Skeletal muscle tissue (tissue), 3 donors: ENCODE measurements at regions not wholly inside any gene's neighbourhood (a gene's known extent, or its start where the extent isn't known, plus 50 kb on each side); places are given as distances from the start of the nearest gene placed in this dataset.

ENCODE experiments used
- H3K27ac ChIP-seq: one replicate; pipeline ENCODE4 v1.7.0; 2013; ENCODE audit warnings: mild to moderate bottlenecking, low read depth, low read length, inconsistent platforms
- H3K27me3 ChIP-seq, 3 donors: one replicate each; pipeline ENCODE4 v1.7.0; 2013; ENCODE audit warnings: low read length in 3 of 3; ENCODE audit not compliant: control insufficient read depth in 3 of 3, insufficient read depth in 3 of 3
- H3K36me3 ChIP-seq, 3 donors: one replicate each; pipeline ENCODE4 v1.7.0; 2013; ENCODE audit warnings: low read length in 3 of 3; ENCODE audit not compliant: control insufficient read depth in 3 of 3, insufficient read depth in 3 of 3
- H3K4me1 ChIP-seq, 3 donors: one replicate each; pipeline ENCODE4 v1.7.0; 2013; ENCODE audit warnings: low read length in 3 of 3, mild to moderate bottlenecking in 3 of 3; ENCODE audit not compliant: control insufficient read depth in 3 of 3, insufficient read depth in 3 of 3
- H3K4me3 ChIP-seq, 3 donors: one replicate each; pipeline ENCODE4 v1.7.0; 2013; ENCODE audit warnings: low read length in 3 of 3
- H3K9ac ChIP-seq, 3 donors: one replicate each; pipeline ENCODE4 v1.7.0; 2013; ENCODE audit warnings: low read length in 3 of 3, mild to moderate bottlenecking in 3 of 3, moderate library complexity in 2 of 3, low read depth in 1 of 3
- H3K9me3 ChIP-seq, 3 donors: one replicate each; pipeline ENCODE4 v1.7.0; 2013; ENCODE audit warnings: low read length in 3 of 3; ENCODE audit not compliant: control insufficient read depth in 3 of 3
- donor health status: Osteomylitis.

DNA sequence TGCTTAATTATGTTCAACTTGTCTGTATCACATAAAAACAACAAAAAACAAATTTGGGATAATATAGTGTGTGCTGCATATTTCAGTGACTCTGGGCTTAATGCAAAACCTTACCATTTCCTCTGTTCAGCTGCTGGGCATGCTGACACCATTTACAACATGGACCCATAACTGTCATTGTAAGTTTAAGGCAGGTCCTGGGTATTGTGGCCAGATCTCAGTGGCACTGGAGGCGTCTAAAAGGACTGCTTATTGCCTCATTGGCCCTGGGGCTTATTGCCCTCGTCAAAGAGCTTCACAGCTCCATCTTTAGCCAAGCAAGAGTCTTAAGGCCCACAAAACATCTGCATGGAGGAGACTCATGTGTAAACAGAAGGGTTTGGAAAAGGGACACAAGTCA lies 390.2 kb downstream of the NR2F2 start:
- Histone ChIP-seq H3K36me3 (no peaks in the 10 kb centered on the region), H3K27me3 (peaks cover 0 to 6% (median 0%) of the 10 kb centered on the region in 3 donors), H3K4me1 (no peaks in the 10 kb centered on the region), H3K4me3 (no peak overlapping the region), H3K27ac (no peak overlapping the region), H3K9me3 (no peaks in the 10 kb centered on the region), H3K9ac (no peak overlapping the region)

DNA sequence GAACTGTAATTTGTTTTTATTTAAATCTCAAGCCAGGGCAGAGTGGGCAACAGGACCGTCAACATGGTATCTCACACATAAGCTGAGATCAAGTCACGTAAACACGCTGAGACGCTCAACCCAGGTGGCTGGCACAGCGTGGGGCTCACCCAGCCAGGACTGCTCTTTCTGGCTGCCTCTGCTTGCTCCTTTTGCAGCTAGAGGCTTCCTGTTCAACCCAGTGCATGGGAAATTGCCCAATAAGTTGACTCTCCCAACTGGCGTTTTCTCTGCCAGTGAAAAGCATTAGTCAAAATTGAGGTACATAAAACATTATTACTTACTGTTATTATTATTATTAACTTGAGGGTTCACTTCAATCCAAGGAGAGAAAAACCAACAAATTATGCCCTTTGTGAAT lies 398.1 kb downstream of the NR2F2 start:
- H3K4me1 ChIP-seq: no peaks in the 10 kb centered on the region
- no peaks in the 10 kb centered on the region for H3K27me3 ChIP-seq
- H3K9ac ChIP-seq: no peak overlapping the region
- H3K4me3 ChIP-seq: no peak overlapping the region
- no peaks in the 10 kb centered on the region for H3K9me3 ChIP-seq
- no peaks in the 10 kb centered on the region for H3K36me3 ChIP-seq
- H3K27ac ChIP-seq: no peak overlapping the region

DNA sequence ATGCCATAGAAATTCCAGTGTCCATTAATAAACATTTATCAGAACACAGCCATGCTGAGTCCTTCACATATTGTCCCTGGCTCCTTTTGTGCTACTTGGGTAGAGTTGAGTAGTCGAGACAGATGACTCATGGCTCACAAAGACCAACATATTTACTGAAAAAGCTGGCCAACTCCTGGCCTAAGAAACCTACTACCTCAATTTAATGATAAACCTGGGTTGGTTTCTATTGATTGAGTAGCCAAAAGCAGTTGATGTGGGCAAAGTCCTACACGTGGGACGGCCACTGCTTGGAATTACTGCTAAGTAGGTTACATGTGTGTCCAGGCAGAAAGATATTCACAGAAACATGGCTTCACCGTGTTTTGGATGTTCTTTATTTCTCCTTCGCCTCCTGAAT lies 402.2 kb downstream of the NR2F2 start:
- H3K27ac ChIP-seq: no peak overlapping the region
- H3K9ac ChIP-seq: no peak overlapping the region
- no peak overlapping the region for H3K4me3 ChIP-seq
- H3K4me1 ChIP-seq: no peaks in the 10 kb centered on the region
- H3K27me3 ChIP-seq: no peaks in the 10 kb centered on the region
- H3K9me3 ChIP-seq: no peaks in the 10 kb centered on the region
- no peaks in the 10 kb centered on the region for H3K36me3 ChIP-seq

DNA sequence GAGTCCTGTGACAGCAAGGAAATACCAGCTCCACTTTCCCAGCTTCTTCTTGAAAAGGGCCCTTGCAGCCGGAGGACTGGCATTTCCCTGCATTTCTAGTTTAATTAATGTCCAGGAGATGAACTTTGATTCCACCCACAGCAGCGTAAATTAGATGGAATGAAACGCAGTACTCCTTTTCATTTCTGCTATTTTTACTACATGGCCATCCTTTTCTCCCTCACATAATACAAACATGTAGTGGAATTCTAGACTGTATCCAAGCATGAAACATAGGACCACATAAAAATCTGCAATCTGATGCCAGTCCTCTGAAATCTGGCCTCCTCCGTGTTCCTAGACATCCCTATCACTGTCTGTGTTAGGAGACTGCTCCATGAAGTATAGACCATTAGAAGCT lies 403.2 kb downstream of the NR2F2 start:
- no peaks in the 10 kb centered on the region for H3K4me1 ChIP-seq
- H3K27ac ChIP-seq: no peak overlapping the region
- H3K4me3 ChIP-seq: no peak overlapping the region
- no peak overlapping the region for H3K9ac ChIP-seq
- H3K27me3 ChIP-seq: no peaks in the 10 kb centered on the region
- H3K9me3 ChIP-seq: no peaks in the 10 kb centered on the region
- H3K36me3 ChIP-seq: no peaks in the 10 kb centered on the region

DNA sequence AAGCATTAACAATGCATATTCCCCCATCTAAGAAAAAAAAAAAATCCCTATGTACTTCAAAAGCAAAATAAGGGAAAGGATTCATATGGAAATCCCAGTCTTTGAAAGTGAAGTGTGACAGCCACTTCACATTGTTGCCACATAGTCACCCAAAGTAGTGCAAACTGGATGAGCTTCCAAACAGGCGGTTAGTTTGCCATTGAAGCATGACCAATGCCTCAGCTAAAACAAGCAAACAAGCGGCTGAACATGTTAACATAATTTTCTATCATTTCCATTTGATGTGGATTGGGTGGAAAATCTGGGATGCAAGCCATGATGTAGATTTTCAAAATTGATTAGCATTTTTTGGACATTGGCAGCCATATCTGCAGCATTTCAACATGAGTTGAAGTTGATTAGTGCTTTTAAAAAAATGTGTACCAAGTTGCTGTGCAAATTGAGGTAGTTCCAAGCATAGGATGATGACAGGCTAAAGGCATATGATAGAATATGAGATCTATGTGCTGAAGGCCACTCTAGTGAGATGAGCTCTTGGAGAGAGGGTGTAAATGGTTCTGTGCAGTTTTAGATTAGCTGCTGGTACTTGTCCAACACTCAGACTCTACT lies 405.2 kb downstream of the NR2F2 start:
- no peaks in the 10 kb centered on the region for H3K36me3 ChIP-seq
- peaks cover 0 to 3% (median 0%) of the 10 kb centered on the region in 3 donors for H3K9me3 ChIP-seq
- no peak overlapping the region for H3K4me3 ChIP-seq
- no peaks in the 10 kb centered on the region for H3K4me1 ChIP-seq
- no peak overlapping the region for H3K27ac ChIP-seq
- no peak overlapping the region for H3K9ac ChIP-seq
- no peaks in the 10 kb centered on the region for H3K27me3 ChIP-seq

DNA sequence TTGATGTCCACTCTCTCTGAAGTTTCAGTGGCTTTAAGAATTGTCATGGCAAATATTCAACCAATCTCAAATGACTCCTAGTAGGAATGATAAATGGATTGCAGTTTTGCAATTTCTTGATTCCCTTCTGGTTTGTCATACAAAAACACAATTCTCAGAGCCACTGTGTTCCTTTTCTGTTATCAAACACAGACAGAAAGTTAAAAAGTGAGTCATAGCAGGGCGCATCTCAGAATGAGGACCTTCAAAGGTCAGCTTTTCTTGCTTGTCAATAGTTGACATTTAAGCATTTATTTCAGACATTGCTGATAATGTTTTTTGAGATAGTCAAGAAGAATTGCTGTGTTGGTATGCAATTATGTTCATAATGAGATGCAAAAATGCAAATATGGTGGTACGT lies 405.9 kb downstream of the NR2F2 start:
- Histone ChIP-seq H3K36me3 (no peaks in the 10 kb centered on the region), H3K4me1 (no peaks in the 10 kb centered on the region), H3K4me3 (no peak overlapping the region), H3K27me3 (no peaks in the 10 kb centered on the region), H3K9me3 (peaks cover 0 to 3% (median 0%) of the 10 kb centered on the region in 3 donors), H3K9ac (no peak overlapping the region), H3K27ac (no peak overlapping the region)

DNA sequence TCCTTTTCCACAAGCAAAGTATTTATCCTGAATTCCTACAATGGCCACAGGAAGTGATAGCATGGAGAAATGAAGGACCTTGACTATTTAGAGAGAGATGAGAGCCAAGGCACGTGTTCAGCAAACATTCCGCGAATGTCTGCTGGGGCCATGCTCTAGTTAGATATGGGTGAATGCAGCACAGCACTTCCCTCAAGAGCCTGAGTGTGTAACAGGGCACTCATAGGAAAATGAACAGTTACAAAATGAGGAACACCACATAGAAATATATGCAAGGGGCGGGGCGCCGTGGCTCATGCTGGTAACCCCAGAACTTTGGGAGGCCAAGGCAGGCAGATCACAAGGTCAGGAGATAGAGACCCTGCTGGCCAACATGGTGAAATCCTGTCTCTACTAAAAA lies 406.9 kb downstream of the NR2F2 start:
- H3K9me3 ChIP-seq: peaks cover 0 to 3% (median 0%) of the 10 kb centered on the region in 3 donors
- H3K36me3 ChIP-seq: no peaks in the 10 kb centered on the region
- H3K27ac ChIP-seq: no peak overlapping the region
- no peak overlapping the region for H3K4me3 ChIP-seq
- no peaks in the 10 kb centered on the region for H3K27me3 ChIP-seq
- H3K9ac ChIP-seq: no peak overlapping the region
- no peaks in the 10 kb centered on the region for H3K4me1 ChIP-seq

DNA sequence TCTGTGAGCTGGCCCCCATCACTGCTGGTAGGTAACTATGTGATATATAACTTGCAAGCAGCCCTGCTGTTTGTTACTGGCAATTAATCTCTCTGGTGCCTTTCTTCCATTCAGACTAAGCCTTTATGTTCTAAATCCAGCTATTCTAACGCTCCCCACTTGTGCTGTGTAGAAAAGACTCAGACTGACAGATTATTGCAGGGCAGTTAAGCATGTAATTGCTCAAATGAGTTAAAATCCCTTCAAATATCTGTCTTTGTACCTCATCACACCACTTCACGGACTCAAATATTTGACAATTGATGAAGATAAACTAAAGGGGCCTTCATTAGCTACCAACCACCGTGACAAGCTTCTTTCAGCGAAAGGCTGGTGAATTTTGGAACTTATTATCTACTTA lies 416.2 kb downstream of the NR2F2 start:
- no peaks in the 10 kb centered on the region for H3K36me3 ChIP-seq
- no peak overlapping the region for H3K4me3 ChIP-seq
- no peaks in the 10 kb centered on the region for H3K9me3 ChIP-seq

DNA sequence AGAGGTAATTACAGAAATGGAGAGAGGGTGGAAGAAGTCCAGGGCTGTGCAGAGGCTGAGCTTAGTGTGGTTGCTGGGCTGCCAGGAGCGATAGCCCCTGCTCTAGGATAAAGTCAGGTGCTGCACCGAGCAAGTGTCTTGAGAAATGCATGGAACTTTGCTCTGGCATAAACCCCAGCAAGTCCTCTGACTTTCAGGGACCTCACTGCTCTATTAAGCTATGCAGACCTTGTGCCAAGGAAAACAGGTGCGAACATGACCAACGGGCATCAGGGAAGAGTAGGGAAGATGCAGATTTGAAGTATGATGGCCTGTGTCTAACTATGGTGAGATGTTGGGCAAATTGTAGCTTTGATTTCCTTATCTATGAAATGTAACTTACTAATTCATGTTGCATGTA lies 416.8 kb downstream of the NR2F2 start:
- Histone ChIP-seq H3K4me3 (no peak overlapping the region), H3K36me3 (no peaks in the 10 kb centered on the region), H3K27me3 (no peaks in the 10 kb centered on the region), H3K27ac (no peak overlapping the region), H3K4me1 (no peaks in the 10 kb centered on the region), H3K9me3 (no peaks in the 10 kb centered on the region), H3K9ac (no peak overlapping the region)

More for the DNA sequence above, 416.2 kb downstream of the NR2F2 start:
- H3K4me1 ChIP-seq: no peaks in the 10 kb centered on the region
- no peak overlapping the region for H3K27ac ChIP-seq
- H3K9ac ChIP-seq: no peak overlapping the region
- H3K27me3 ChIP-seq: no peaks in the 10 kb centered on the region

DNA sequence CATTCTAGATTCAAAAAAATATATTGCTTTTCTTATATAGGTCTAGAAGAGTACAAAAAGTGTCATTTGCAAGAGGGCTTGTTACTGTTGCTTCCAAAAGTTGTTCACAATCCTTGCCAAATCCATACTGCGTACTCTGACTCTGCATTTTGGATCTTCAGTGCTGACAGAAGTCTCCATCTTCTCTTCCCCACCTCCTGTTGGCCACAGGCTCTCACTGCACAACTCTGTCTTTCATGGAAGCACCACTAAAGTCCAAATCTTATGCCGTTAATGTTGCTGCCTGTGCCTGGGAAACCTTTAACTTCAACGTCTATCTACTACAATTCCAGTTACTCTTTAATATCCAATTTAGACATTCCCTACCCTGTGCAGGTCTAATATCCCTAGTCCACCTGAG lies 419.9 kb downstream of the NR2F2 start:
- H3K27ac ChIP-seq: no peak overlapping the region
- no peaks in the 10 kb centered on the region for H3K9me3 ChIP-seq
- no peaks in the 10 kb centered on the region for H3K4me1 ChIP-seq
- no peak overlapping the region for H3K4me3 ChIP-seq
- no peaks in the 10 kb centered on the region for H3K36me3 ChIP-seq
- no peak overlapping the region for H3K9ac ChIP-seq
- H3K27me3 ChIP-seq: no peaks in the 10 kb centered on the region

DNA sequence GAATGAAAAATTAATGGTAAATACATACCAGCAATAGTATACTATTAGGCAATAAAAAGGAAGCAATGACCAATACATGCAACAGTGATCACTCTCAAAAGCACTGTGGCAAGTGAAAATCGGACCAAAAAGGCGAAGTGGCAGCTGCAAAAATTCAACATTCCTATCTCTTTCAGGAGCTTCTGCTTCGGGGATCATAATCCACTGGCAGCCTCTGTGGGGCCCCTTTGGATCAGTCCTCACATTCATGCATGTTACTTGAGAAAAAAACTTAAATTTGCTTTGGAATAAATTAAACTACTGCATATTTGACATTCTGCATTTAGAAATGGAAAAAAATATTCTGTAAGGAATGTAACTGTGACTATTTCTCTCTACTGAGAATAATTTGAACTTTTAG lies 425.6 kb downstream of the NR2F2 start:
- Histone ChIP-seq H3K27me3 (no peaks in the 10 kb centered on the region), H3K9me3 (peaks cover 0 to 2% (median 0%) of the 10 kb centered on the region in 3 donors), H3K36me3 (no peaks in the 10 kb centered on the region), H3K9ac (no peak overlapping the region), H3K4me1 (no peaks in the 10 kb centered on the region), H3K27ac (no peak overlapping the region), H3K4me3 (no peak overlapping the region)
